Cardiac muscle cell (in vitro differentiated cells and primary cell): ENCODE measurements at regions not wholly inside any gene's neighbourhood (a gene's known extent, or its start where the extent isn't known, plus 50 kb on each side); places are given as distances from the start of the nearest gene placed in this dataset.

Experiments
- DNase-seq, 2 donors: peaks; one replicate each; pipeline versions ENCODE4 v3.0.0 to v3.0.0-alpha.2; 2010 to 2017; ENCODE audit warnings: low read depth in 1 of 2, low spot score in 1 of 2
- H3K27ac ChIP-seq: fragments of 200-600 bp; sonication (generic); 2 replicates; pipeline ENCODE4 v1.5.1; 2016
- H3K27me3 ChIP-seq: fragments of 200-600 bp; sonication (generic); 2 replicates; pipeline ENCODE4 v1.6.0; 2016; ENCODE audit warnings: control low read depth
- H3K36me3 ChIP-seq: fragments of 200-600 bp; sonication (generic); 2 replicates; pipeline ENCODE4 v1.5.1; 2016; ENCODE audit warnings: control low read depth
- H3K4me1 ChIP-seq: fragments of 200-600 bp; sonication (generic); 2 replicates; pipeline ENCODE4 v1.8.1; 2017; ENCODE audit warnings: low read depth, mild to moderate bottlenecking, mixed run types
- H3K4me3 ChIP-seq: fragments of 200-600 bp; sonication (generic); 2 replicates; pipeline ENCODE4 v1.5.1; 2016; ENCODE audit warnings: mild to moderate bottlenecking
- H3K9me3 ChIP-seq: fragments of 200-600 bp; sonication (generic); 2 replicates; pipeline ENCODE4 v1.5.1; 2017; ENCODE audit warnings: low read depth, mild to moderate bottlenecking, control low read depth
- TF ChIP-seq, protein P1 (sequence below): IDR thresholded peaks from 2 replicates; pipeline ENCODE4 v1.5.1; 2012; ENCODE audit warnings: low read depth, mild to moderate bottlenecking, low read length

DNA sequence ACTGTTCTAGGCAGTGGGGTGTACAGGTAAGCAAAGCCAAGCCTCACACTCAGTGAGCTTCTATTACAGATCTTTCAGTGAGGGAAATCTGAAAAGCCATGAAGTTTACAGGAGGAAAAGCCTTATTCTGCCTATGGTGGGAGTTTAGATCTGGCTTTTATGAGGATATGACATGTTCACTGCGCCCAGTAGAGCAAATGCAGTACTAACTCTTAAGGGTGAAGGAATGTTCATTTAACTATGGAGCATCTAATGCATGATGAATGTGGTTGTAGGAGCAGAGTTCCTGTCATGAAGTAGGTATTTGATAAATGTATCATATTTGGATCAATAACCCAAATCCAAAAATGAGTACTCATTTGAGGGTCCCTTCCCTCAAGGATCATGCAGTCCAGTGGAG is 230.2 kb upstream of the PAPPA start:
- H3K4me1 ChIP-seq, result no peaks in the 10 kb centered on the region
- TF ChIP-seq, protein P1, sequence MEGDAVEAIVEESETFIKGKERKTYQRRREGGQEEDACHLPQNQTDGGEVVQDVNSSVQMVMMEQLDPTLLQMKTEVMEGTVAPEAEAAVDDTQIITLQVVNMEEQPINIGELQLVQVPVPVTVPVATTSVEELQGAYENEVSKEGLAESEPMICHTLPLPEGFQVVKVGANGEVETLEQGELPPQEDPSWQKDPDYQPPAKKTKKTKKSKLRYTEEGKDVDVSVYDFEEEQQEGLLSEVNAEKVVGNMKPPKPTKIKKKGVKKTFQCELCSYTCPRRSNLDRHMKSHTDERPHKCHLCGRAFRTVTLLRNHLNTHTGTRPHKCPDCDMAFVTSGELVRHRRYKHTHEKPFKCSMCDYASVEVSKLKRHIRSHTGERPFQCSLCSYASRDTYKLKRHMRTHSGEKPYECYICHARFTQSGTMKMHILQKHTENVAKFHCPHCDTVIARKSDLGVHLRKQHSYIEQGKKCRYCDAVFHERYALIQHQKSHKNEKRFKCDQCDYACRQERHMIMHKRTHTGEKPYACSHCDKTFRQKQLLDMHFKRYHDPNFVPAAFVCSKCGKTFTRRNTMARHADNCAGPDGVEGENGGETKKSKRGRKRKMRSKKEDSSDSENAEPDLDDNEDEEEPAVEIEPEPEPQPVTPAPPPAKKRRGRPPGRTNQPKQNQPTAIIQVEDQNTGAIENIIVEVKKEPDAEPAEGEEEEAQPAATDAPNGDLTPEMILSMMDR, result no peak
- H3K4me3 ChIP-seq, result no peak overlapping the region
- no peaks in the 10 kb centered on the region for H3K36me3 ChIP-seq
- H3K27ac ChIP-seq, result no peak overlapping the region
- no peak for DNase-seq
- no peaks in the 10 kb centered on the region for H3K9me3 ChIP-seq
- no peaks in the 10 kb centered on the region for H3K27me3 ChIP-seq

- H3K27ac ChIP-seq, result no peak overlapping the region
- no peaks in the 10 kb centered on the region for H3K27me3 ChIP-seq
- peak in 1 of 2 donors; percentile 97 for DNase-seq
- no peak overlapping the region for H3K4me3 ChIP-seq
- no peaks in the 10 kb centered on the region for H3K9me3 ChIP-seq
- TF ChIP-seq, protein P1, result no peak
- H3K36me3 ChIP-seq, result no peaks in the 10 kb centered on the region
- H3K4me1 ChIP-seq, result no peaks in the 10 kb centered on the region
Measured at GRCh38 chr9:115923903-115924668, 229.5 kb upstream of the PAPPA start.

DNA sequence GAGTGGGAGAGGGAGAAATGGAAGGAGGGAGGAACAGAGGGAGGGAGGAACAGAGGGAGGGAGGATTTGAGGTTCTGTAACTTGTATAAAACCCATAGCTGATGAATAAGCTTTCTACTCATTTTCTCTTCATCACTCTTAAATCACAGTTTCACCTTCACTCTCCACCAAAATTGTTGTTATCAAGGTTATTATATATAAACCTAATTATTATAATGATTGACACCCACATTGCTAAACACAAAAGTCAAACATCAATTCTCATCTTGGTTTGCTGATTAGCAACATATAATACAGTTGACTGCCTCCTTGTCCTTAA is 229.0 kb upstream of the PAPPA start:
- no peaks in the 10 kb centered on the region for H3K36me3 ChIP-seq
- H3K27me3 ChIP-seq, result no peaks in the 10 kb centered on the region
- no peaks in the 10 kb centered on the region for H3K4me1 ChIP-seq
- no peak for DNase-seq
- no peaks in the 10 kb centered on the region for H3K9me3 ChIP-seq
- TF ChIP-seq, protein P1, result no peak
- H3K4me3 ChIP-seq, result no peak overlapping the region
- H3K27ac ChIP-seq, result no peak overlapping the region

DNA sequence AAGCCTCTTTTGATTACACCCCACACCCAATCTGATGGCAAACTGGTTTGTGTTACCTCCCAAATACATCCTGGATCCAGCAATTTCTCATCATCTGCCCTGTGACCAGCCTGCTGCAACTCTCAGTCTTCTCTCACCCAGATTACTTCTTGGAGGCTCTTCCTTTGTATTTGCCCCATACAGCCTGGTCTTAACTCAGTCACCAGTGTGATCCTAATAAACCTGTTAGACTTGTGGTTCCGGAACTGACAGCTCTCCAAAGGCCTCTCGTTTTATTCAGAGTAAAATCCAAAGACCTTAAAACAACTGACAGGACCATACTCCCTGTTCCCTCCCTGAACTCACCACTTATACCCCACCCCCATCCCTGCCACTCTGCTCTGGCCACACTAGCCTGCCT is 228.2 kb upstream of the PAPPA start:
- Histone ChIP-seq H3K4me1 (no peaks in the 10 kb centered on the region), H3K27ac (no peak overlapping the region), H3K9me3 (no peaks in the 10 kb centered on the region), H3K27me3 (no peaks in the 10 kb centered on the region), H3K36me3 (no peaks in the 10 kb centered on the region), H3K4me3 (no peak overlapping the region)
- TF ChIP-seq, protein P1, result no peak
- no peak for DNase-seq

DNA sequence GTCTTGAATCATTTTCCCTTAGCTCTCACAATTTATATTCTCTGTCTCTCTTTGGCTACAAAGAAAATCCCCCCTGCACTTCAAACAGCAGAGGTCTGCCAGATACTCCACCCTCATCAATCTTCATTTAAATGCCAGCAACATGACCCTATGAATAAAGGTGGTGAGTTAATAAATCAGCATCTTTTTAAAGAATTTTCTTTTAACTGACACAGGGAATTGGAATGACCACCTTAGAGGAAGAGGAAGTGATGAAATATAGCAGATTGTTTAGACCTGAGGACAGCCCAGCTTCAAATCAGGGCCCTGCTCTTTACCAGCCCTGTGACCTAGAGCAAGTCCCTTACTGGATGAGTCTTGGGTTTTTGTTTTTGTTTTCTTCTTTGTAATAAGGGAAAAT is 223.1 kb upstream of the PAPPA start:
- Histone ChIP-seq H3K27ac (no peak overlapping the region), H3K4me1 (no peaks in the 10 kb centered on the region), H3K9me3 (no peaks in the 10 kb centered on the region), H3K27me3 (no peaks in the 10 kb centered on the region), H3K36me3 (no peaks in the 10 kb centered on the region), H3K4me3 (no peak overlapping the region)
- TF ChIP-seq, protein P1, result no peak
- peak in 1 of 2 donors; percentile 22 for DNase-seq
